SK-N-SH treated with all-trans-retinoic acid at 6 μM for 48 hours (cell line): ENCODE measurements at regions not wholly inside any gene's neighbourhood (a gene's known extent, or its start where the extent isn't known, plus 50 kb on each side); places are given as distances from the start of the nearest gene placed in this dataset.

Experiments
- ARNTL ChIP-seq: fragments of 450-650 bp; formaldehyde crosslinking; IDR thresholded peaks from 2 replicates; pipeline ENCODE4 v1.5.0; 2020; ENCODE audit warnings: low read depth, mild to moderate bottlenecking, moderate library complexity, borderline replicate concordance
- ESRRG ChIP-seq: fragments of 250-450 bp; sonication (Bioruptor Pico); IDR thresholded peaks from 2 replicates; pipeline ENCODE4 v1.6.1; 2021; ENCODE audit warnings: mild to moderate bottlenecking
- GLIS3 ChIP-seq: fragments of 250-450 bp; sonication (Bioruptor Pico); IDR thresholded peaks from 2 replicates; pipeline ENCODE4 v1.5.0; 2020; ENCODE audit warnings: mild to moderate bottlenecking, moderate library complexity
- RARB ChIP-seq: fragments of 250-450 bp; sonication (Bioruptor Pico); IDR thresholded peaks from 2 replicates; pipeline ENCODE4 v1.8.0; 2021; ENCODE audit warnings: mild to moderate bottlenecking, moderate library complexity
- TCF4 ChIP-seq: fragments of 250-450 bp; sonication (Bioruptor Pico); IDR thresholded peaks from 2 replicates; pipeline ENCODE4 v1.8.0; 2021; ENCODE audit warnings: mild to moderate bottlenecking, moderate library complexity, borderline replicate concordance
- ZC3H10 ChIP-seq: fragments of 250-450 bp; sonication (Bioruptor Pico); IDR thresholded peaks from 2 replicates; pipeline ENCODE4 v1.5.1; 2021; ENCODE audit warnings: mild to moderate bottlenecking, moderate library complexity
- ZFP30 ChIP-seq: fragments of 450-650 bp; formaldehyde crosslinking; IDR thresholded peaks from 2 replicates; pipeline ENCODE4 v1.5.0; 2022; ENCODE audit warnings: mild to moderate bottlenecking, moderate library complexity
- ZNF565 ChIP-seq: fragments of 450-650 bp; formaldehyde crosslinking; conservative IDR thresholded peaks from 2 replicates; pipeline ENCODE4 v1.5.0; 2020; ENCODE audit warnings: low read depth, mild to moderate bottlenecking, moderate library complexity
- TF ChIP-seq, protein P1 (sequence below): fragments of 250-450 bp; sonication (Bioruptor Pico); IDR thresholded peaks from 2 replicates; pipeline ENCODE4 v1.5.1; 2020; ENCODE audit warnings: low read depth, mild to moderate bottlenecking, moderate library complexity
- TF ChIP-seq, protein P2 (sequence below): fragments of 250-450 bp; sonication (Bioruptor Pico); IDR thresholded peaks from 2 replicates; pipeline ENCODE4 v1.8.0; 2020; ENCODE audit warnings: mild to moderate bottlenecking, moderate library complexity, borderline replicate concordance
- TF ChIP-seq, protein P3 (sequence below): fragments of 250-450 bp; sonication (Bioruptor Pico); IDR thresholded peaks from 2 replicates; pipeline ENCODE4 v1.5.1; 2021; ENCODE audit warnings: mild to moderate bottlenecking, moderate library complexity

DNA sequence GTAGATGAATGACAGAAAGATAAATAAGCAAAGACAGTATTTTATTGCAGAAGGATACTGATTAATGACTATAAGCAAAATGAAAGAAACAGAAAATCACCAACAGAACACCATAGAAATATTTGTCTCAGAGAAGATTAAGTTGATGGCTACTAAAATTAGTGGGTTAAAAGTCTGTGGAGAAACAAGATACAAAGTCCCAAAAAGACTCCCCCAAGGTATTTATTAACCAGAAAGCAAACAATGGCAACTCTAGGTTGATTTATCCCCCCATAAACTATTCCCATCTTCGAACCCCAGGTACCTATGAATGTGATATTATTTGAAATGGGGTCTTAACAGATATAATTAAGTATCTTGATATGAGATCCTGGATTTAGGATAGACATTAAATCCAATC is 1104.5 kb upstream of the PHF14 start:
- TF ChIP-seq, protein P1, sequence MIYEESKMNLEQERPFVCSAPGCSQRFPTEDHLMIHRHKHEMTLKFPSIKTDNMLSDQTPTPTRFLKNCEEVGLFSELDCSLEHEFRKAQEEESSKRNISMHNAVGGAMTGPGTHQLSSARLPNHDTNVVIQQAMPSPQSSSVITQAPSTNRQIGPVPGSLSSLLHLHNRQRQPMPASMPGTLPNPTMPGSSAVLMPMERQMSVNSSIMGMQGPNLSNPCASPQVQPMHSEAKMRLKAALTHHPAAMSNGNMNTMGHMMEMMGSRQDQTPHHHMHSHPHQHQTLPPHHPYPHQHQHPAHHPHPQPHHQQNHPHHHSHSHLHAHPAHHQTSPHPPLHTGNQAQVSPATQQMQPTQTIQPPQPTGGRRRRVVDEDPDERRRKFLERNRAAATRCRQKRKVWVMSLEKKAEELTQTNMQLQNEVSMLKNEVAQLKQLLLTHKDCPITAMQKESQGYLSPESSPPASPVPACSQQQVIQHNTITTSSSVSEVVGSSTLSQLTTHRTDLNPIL = no peak
- TF ChIP-seq GLIS3 (CRISPR knock-in tag) (no peak), ZFP30 (CRISPR knock-in tag) (no peak), RARB (CRISPR knock-in tag) (no peak), ESRRG (no peak), ZC3H10 (no peak), TCF4 (CRISPR knock-in tag) (no peak), ARNTL (CRISPR knock-in tag) (no peak), ZNF565 (CRISPR knock-in tag) (no peak)
- TF ChIP-seq, protein P2, sequence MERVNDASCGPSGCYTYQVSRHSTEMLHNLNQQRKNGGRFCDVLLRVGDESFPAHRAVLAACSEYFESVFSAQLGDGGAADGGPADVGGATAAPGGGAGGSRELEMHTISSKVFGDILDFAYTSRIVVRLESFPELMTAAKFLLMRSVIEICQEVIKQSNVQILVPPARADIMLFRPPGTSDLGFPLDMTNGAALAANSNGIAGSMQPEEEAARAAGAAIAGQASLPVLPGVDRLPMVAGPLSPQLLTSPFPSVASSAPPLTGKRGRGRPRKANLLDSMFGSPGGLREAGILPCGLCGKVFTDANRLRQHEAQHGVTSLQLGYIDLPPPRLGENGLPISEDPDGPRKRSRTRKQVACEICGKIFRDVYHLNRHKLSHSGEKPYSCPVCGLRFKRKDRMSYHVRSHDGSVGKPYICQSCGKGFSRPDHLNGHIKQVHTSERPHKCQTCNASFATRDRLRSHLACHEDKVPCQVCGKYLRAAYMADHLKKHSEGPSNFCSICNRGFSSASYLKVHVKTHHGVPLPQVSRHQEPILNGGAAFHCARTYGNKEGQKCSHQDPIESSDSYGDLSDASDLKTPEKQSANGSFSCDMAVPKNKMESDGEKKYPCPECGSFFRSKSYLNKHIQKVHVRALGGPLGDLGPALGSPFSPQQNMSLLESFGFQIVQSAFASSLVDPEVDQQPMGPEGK = no peak
- TF ChIP-seq, protein P3, sequence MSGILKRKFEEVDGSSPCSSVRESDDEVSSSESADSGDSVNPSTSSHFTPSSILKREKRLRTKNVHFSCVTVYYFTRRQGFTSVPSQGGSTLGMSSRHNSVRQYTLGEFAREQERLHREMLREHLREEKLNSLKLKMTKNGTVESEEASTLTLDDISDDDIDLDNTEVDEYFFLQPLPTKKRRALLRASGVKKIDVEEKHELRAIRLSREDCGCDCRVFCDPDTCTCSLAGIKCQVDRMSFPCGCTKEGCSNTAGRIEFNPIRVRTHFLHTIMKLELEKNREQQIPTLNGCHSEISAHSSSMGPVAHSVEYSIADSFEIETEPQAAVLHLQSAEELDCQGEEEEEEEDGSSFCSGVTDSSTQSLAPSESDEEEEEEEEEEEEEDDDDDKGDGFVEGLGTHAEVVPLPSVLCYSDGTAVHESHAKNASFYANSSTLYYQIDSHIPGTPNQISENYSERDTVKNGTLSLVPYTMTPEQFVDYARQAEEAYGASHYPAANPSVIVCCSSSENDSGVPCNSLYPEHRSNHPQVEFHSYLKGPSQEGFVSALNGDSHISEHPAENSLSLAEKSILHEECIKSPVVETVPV = no peak
